Globus pallidus (tissue), 1 donor: ENCODE measurements at regions not wholly inside any gene's neighbourhood (a gene's known extent, or its start where the extent isn't known, plus 50 kb on each side); places are given as distances from the start of the nearest gene placed in this dataset.

Experiments
- DNase-seq: peaks from one replicate; pipeline ENCODE4 v3.0.0-alpha.2; 2015; ENCODE audit warnings: low spot score

GRCh38 chr9:108512426-108513173, 343.2 kb downstream of the ACTL7B start:
- DNase-seq, result no peak

GRCh38 chr9:108511307-108511706, 344.5 kb downstream of the ACTL7B start:
- DNase-seq, result no peak

GRCh38 chr9:108496846-108497245, 358.9 kb downstream of the ACTL7B start:
- no peak for DNase-seq

- no peak for DNase-seq
These were observed 366.2 kb downstream of the ACTL7B start for GRCh38 chr9:108489567-108489966.

GRCh38 chr9:108486831-108487230, 369.0 kb downstream of the ACTL7B start:
- no peak for DNase-seq

DNA sequence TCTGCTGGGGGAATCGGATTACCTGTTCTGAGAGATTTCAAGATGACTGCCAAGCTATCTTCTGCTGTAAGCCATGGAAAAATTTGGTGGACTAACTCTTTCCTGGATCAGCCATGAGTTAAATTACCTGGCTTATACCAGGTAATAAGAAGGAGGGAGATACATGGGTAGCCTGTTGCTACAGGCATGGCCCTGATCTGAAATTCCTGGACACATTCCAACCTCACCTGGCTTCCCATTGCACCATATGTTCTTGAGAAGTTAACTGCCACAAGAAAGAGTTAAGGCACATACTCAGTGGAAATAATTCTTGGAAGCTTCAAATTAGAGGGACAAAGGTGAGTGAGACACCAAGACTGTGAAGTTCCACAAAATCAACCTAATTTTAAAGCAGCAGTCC, 371.3 kb downstream of the ACTL7B start:
- no peak for DNase-seq

DNA sequence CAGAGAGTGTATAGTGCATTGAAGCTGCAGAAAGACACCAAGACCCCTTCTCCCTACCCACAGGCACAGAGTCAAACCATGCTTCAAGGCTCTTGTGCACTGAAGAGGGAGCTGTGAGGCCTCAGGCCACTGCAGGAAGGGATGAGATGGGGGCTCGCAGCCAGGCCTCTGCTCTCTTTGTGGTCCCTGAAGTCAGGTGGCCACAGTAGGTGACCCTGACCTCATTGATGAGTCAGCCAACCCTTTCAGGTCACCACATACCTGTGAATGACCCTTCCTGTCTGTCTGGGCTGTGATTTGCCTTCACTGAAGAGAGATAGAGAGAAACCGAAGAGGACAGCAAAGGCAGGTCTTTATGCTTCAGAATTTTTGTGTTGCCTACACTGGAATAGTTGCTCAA, 372.1 kb downstream of the ACTL7B start:
- DNase-seq, result no peak

DNA sequence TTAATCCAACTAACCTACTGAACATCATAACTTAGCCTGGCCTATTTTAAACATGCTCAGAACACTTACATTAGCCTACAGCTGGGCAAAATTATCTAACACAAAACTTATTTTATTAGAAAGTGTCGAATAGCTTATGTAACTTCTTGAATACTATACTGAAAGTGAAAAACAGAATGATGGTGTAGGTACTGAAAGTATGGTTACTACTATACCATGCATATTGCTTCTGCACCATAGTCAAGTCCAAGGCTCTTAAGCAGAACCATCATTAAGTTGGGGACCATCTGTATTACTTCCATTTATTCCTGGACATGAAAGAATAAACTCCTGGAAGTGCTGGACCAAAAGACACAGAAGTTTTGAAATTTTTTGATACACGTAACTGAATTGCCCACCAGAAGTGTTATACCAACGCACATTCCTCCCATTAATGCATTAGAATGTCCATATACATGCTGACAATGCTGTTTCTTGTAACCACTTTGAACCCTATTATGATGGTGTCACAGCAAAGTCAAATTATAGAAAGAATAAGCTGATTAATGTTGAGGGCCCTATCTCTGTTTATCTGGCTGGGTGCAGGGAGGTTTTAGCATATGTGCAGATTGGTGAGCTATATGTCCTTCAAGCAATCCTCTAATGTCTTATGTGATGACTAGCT, 375.7 kb downstream of the ACTL7B start:
- DNase-seq, result no peak

- peak; percentile 26 for DNase-seq
These were observed 377.1 kb downstream of the ACTL7B start for GRCh38 chr9:108478431-108479332.

DNA sequence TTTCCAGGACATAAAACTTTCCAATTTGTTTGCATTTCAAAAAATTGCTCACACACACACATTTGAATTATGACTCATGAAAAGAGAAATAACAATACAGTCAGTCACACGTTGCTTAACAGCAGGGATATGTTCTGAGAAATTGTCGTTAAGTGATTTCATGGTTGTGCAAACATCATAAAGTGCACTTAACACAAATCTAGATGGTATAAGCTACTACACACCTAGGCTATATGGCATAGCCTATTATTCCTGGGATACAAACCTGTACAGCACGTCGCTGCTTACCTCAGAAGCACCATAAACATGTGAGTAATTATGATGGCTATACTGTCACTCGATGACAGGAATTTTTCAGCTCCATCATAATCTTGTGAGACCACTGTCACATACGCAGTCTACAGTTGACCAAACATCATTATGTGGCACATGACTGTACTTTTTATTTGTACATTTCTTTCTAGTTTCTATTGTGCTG, 378.2 kb downstream of the ACTL7B start:
- DNase-seq, result no peak

DNA sequence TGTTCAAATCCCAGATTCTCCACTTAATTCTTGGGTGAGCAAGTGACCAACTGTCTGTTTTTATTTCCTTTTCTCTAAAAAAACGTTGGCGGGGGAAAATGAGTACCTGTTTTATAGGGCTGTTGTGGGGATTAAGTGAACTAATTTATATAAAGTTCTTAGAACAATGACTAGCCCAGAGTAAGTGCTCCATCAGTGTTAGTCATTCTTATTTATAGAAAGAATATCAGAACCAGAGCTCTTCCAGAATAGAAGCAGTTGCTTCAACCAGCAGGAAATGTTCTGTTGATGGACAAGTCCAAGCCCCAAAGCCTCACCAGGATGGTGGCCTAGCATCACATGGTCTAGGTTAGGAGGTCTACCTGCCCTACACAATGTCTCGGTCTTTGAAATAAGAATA, 379.2 kb downstream of the ACTL7B start:
- no peak for DNase-seq

GRCh38 chr9:108475813-108476212, 380.0 kb downstream of the ACTL7B start:
- DNase-seq, result no peak

DNA sequence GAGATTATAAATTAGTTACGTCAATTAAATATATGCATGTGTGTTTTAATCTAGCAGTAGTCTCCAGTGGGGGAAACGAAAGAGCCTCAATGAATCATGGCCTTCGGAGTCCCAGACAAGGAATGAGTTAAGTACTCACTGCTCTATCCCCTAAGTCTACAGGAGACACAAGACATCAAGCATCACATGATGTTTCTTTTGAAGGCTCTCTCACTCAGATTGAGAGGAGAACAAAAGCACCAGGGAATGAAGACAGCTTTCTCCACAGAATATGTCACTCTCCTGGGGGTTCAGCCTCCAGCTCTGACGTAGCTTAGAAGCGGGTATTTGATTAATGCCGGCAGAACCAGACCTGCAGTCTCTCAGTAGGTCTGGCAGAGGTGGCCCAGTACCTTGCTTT, 381.4 kb downstream of the ACTL7B start:
- no peak for DNase-seq

- no peak for DNase-seq
These were observed 382.3 kb downstream of the ACTL7B start for GRCh38 chr9:108473209-108474112.

DNA sequence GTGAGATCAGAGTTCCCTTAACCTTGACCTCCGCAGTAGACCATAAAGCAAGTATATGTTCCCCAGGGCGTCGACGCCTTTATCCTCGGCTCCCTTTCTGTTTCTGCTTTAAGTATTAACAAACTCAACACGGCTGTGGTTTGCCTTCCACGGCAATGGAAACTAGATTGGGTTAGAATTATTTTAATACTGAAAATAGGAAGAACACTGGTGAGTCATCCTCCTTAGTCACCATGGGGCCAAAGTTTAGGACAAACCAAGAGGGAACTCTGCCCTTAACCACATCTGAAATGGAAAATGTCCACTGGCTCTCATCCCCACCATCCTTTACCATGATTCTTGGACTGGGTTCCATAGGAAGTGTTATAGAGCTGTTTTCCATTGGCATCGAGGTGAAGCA, 386.1 kb downstream of the ACTL7B start:
- DNase-seq, result no peak

DNA sequence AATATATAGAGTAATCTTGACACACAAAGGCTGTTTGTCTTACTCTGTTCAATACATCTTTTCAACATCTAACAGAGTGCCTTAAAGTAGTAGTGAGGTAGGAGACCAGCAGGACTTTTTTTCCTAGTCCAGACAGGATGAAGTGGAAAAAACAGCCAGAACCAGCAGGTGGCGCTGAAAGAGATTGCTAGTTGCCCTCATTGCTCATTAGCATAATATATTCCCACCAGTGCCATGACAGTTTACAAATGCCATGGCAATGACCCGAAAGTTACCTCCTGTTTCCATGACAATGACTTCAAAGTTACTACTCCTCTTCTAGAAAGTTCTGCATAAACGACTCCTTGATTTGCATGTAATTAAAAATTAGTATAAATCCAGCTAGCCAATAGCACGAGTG, 387.4 kb downstream of the ACTL7B start:
- no peak for DNase-seq

DNA sequence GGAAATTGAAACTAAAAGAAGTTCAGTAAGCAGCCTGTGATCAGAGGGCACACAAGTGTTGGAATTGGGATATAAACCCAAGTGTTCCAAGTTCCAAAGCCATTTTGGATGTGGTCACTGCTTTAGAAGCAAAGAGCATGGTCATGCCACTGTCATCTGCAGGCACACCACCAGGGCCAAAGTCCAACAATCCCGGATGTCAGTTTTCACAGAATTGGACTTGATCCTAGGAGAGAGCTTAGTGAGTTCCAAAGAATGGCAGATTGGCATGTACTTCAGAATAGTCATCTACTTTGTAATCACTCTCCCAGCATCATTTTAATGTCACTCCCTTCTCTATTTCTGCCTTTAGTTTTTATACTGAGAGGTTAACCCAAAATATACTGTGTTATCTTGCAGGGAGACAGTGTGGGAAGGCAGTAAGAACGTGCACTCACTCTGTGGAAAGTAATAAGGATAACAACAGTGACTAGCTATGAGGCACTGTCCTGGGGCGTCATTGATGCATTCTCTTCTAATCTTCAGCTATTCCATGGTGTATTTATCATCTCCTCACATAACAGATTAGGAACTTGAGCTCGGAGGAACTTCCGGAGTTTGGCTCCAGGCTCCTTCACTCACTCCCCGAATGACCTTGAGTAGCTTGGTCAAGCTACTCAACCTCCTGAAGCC, 388.0 kb downstream of the ACTL7B start:
- DNase-seq, result no peak

DNA sequence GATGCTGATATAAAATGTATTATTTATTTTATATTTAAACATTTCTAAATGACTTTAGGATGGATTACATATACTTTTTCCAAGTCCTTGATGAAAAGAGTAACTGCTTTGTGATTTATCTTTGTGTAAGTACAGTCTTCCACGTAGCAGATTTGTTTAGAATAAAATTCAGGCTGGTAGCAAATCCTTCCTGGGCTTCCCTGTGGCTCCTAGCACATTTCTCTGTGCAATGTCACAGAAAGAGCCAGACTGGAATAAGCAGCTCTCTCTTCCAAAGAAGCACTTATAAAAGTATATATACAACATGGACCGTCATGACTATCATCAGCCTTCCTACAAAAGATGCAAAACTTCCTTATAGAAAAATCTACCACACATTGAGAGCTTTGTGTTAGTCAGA, 388.6 kb downstream of the ACTL7B start:
- DNase-seq, result no peak

DNA sequence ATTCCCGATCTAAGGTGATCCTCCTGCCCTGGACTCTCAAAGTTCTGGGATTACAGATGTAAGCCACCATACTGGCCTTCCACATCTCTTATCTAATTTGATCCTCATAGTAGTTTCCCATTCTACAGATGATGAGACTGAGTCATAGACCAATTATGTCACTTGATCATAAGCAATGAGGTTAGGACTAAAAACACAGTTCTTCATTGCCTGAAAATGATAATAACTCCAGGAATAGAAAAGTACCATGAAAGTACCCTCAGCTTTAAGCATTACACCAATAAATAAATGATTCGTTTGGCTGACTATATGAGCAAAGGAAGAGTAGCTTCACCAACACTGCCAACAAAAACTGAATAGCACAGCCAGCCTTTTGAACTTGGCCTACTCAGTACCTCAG, 389.5 kb downstream of the ACTL7B start:
- no peak for DNase-seq

- no peak for DNase-seq
These were observed 391.7 kb downstream of the ACTL7B start for GRCh38 chr9:108463932-108464606.
